ENCODE measurements at regions not wholly inside any gene's neighbourhood (a gene's known extent, or its start where the extent isn't known, plus 50 kb on each side); places are given as distances from the start of the nearest gene placed in this dataset.

- TF ChIP-seq CTCF (IDR thresholded peaks at IDR 0.05): no peak
- TF ChIP-seq POLR2A (IDR thresholded peaks at IDR 0.05): no peak
Measured at GRCh38 chr4:189377569-189377968, 563.1 kb upstream of the FRG1 start.
